ENCODE measurements at regions not wholly inside any gene's neighbourhood (a gene's known extent, or its start where the extent isn't known, plus 50 kb on each side); places are given as distances from the start of the nearest gene placed in this dataset.
"Not testable (repeated sequence)": the region's sequence is repeated elsewhere in the genome, so short reads cannot be mapped to it uniquely, and the experiment has no call there.

- not testable (repeated sequence) for H3K36me3 ChIP-seq (ENCODE audit: control insufficient read depth, insufficient read depth, low read length); DNase-seq; H3K27me3 ChIP-seq (replicated peaks; ENCODE audit: control insufficient read depth, insufficient read depth, low read length, poor library complexity, severe bottlenecking); H3K4me1 ChIP-seq (ENCODE audit: control insufficient read depth, insufficient read depth, low read length, poor library complexity, severe bottlenecking); H3K27ac ChIP-seq (ENCODE audit: insufficient read depth, low read length, poor library complexity, severe bottlenecking); H3K9me3 ChIP-seq (ENCODE audit: control insufficient read depth, low read length); H3K4me3 ChIP-seq (ENCODE audit: insufficient read depth, low read depth, low read length, poor library complexity, severe bottlenecking)
Measured at GRCh38 chr13:24967970-24968369, 128.0 kb upstream of the PABPC3 start.

- H3K4me1 ChIP-seq (ENCODE audit: control insufficient read depth, insufficient read depth, low read length, poor library complexity, severe bottlenecking); H3K27me3 ChIP-seq (replicated peaks; ENCODE audit: control insufficient read depth, insufficient read depth, low read length, poor library complexity, severe bottlenecking); H3K4me3 ChIP-seq (ENCODE audit: insufficient read depth, low read depth, low read length, poor library complexity, severe bottlenecking); H3K9me3 ChIP-seq (ENCODE audit: control insufficient read depth, low read length); H3K27ac ChIP-seq (ENCODE audit: insufficient read depth, low read length, poor library complexity, severe bottlenecking); DNase-seq; H3K36me3 ChIP-seq (ENCODE audit: control insufficient read depth, insufficient read depth, low read length): not testable (repeated sequence)
Measured at GRCh38 chr13:24968416-24968815, 127.5 kb upstream of the PABPC3 start.

DNA sequence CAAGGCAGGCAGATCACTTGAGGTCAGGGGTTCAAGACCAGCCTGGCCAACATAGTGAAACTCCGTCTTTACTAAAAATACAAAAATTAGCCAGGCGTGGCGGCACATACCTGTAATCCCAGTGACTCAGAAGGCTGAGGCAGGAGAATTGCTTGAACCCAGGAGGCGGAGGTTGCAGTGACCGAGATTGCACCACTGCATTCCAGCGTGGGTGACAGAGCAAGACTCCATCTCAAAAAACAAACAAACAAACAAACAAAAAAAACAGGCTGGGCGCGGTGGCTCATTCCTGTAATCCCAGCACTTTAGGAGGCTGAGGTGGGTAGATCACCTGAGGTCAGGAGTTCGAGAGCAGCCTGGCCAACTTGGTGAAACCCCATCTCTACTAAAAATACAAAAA, 122.8 kb upstream of the PABPC3 start:
- H3K36me3 ChIP-seq (ENCODE audit: control insufficient read depth, insufficient read depth, low read length); H3K27ac ChIP-seq (ENCODE audit: insufficient read depth, low read length, poor library complexity, severe bottlenecking); H3K4me1 ChIP-seq (ENCODE audit: control insufficient read depth, insufficient read depth, low read length, poor library complexity, severe bottlenecking); H3K27me3 ChIP-seq (replicated peaks; ENCODE audit: control insufficient read depth, insufficient read depth, low read length, poor library complexity, severe bottlenecking); H3K9me3 ChIP-seq (ENCODE audit: control insufficient read depth, low read length); H3K4me3 ChIP-seq (ENCODE audit: insufficient read depth, low read depth, low read length, poor library complexity, severe bottlenecking); DNase-seq: not testable (repeated sequence)

- not testable (repeated sequence) for H3K27me3 ChIP-seq (replicated peaks; ENCODE audit: control insufficient read depth, insufficient read depth, low read length, poor library complexity, severe bottlenecking); H3K36me3 ChIP-seq (ENCODE audit: control insufficient read depth, insufficient read depth, low read length); DNase-seq; H3K9me3 ChIP-seq (ENCODE audit: control insufficient read depth, low read length); H3K27ac ChIP-seq (ENCODE audit: insufficient read depth, low read length, poor library complexity, severe bottlenecking); H3K4me1 ChIP-seq (ENCODE audit: control insufficient read depth, insufficient read depth, low read length, poor library complexity, severe bottlenecking); H3K4me3 ChIP-seq (ENCODE audit: insufficient read depth, low read depth, low read length, poor library complexity, severe bottlenecking)
Measured at GRCh38 chr13:24981181-24981803, 114.6 kb upstream of the PABPC3 start.

DNA sequence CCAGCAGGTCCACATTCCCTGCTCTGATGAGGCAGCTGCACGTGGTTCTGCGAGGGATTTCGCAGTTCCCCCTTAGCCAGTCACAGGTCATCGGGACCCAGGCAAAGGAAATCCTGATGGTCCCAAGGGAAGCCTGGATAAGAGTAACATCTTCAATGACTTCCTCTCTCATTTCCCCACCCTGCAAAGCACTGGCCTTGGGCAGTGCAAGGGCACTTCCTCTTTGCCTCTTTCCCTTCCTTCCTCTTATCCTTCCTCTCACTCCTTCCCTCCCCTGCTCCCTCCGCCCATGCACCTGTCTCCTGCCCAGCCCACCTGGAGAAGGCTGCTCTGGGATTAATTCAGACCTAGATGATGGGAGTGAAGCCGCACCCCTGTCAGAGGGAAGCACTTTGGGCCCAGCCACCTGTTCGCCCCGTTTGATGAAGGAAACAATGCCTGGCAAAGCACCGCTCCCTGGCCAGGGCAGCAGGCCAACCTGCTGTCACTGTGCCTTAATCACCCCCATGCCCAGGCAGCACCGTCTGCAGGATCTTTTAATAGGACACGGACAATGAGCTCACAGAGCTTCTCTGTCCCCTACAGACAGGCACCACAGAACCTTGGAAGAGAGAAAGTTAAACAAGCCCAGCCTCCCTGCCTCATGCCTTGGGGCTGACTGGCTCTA, 113.5 kb upstream of the PABPC3 start:
- no peak for DNase-seq
- no peaks in the 10 kb centered on the region for H3K4me1 ChIP-seq (ENCODE audit: control insufficient read depth, insufficient read depth, low read length, poor library complexity, severe bottlenecking)
- H3K27ac ChIP-seq (ENCODE audit: insufficient read depth, low read length, poor library complexity, severe bottlenecking), result no peak overlapping the region
- H3K36me3 ChIP-seq (ENCODE audit: control insufficient read depth, insufficient read depth, low read length), result no peaks in the 10 kb centered on the region
- no peak overlapping the region for H3K4me3 ChIP-seq (ENCODE audit: insufficient read depth, low read depth, low read length, poor library complexity, severe bottlenecking)
- no peaks in the 10 kb centered on the region for H3K9me3 ChIP-seq (ENCODE audit: control insufficient read depth, low read length)
- no peaks in the 10 kb centered on the region for H3K27me3 ChIP-seq (replicated peaks; ENCODE audit: control insufficient read depth, insufficient read depth, low read length, poor library complexity, severe bottlenecking)

DNA sequence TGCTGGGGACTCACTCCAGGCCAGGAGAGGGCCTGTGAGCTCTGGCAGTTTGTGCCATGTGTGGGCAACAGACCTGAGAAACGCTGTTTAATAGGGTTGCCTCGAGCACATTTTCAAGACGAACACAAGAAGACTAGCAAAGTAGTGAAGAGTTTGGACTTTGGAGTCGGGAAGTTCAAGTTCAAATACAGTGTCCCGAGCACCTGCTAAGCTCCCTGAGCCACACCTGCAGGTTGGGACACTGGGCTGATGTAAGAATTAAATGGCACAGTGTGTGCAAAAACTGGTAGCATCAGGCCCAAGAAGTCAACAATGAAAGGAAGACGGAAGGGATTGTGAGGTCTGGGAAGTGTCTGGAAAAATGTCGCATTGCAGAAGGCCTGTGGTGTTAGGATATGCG, 112.8 kb upstream of the PABPC3 start:
- no peak overlapping the region for H3K4me3 ChIP-seq (ENCODE audit: insufficient read depth, low read depth, low read length, poor library complexity, severe bottlenecking)
- H3K27me3 ChIP-seq (replicated peaks; ENCODE audit: control insufficient read depth, insufficient read depth, low read length, poor library complexity, severe bottlenecking), result peaks cover 2% of the 10 kb centered on the region
- DNase-seq, result no peak
- no peaks in the 10 kb centered on the region for H3K9me3 ChIP-seq (ENCODE audit: control insufficient read depth, low read length)
- H3K27ac ChIP-seq (ENCODE audit: insufficient read depth, low read length, poor library complexity, severe bottlenecking), result no peak overlapping the region
- no peaks in the 10 kb centered on the region for H3K4me1 ChIP-seq (ENCODE audit: control insufficient read depth, insufficient read depth, low read length, poor library complexity, severe bottlenecking)
- no peaks in the 10 kb centered on the region for H3K36me3 ChIP-seq (ENCODE audit: control insufficient read depth, insufficient read depth, low read length)

- Histone ChIP-seq H3K4me3 (ENCODE audit: insufficient read depth, low read depth, low read length, poor library complexity, severe bottlenecking) (no peak overlapping the region), H3K9me3 (ENCODE audit: control insufficient read depth, low read length) (no peaks in the 10 kb centered on the region), H3K27me3 (replicated peaks; ENCODE audit: control insufficient read depth, insufficient read depth, low read length, poor library complexity, severe bottlenecking) (peaks cover 10% of the 10 kb centered on the region), H3K4me1 (ENCODE audit: control insufficient read depth, insufficient read depth, low read length, poor library complexity, severe bottlenecking) (no peaks in the 10 kb centered on the region), H3K36me3 (ENCODE audit: control insufficient read depth, insufficient read depth, low read length) (no peaks in the 10 kb centered on the region), H3K27ac (ENCODE audit: insufficient read depth, low read length, poor library complexity, severe bottlenecking) (no peak overlapping the region)
- no peak for DNase-seq
Measured at GRCh38 chr13:24984134-24984533, 111.8 kb upstream of the PABPC3 start.

- H3K4me3 ChIP-seq (ENCODE audit: insufficient read depth, low read depth, low read length, poor library complexity, severe bottlenecking), result no peak overlapping the region
- no peak overlapping the region for H3K27ac ChIP-seq (ENCODE audit: insufficient read depth, low read length, poor library complexity, severe bottlenecking)
- H3K36me3 ChIP-seq (ENCODE audit: control insufficient read depth, insufficient read depth, low read length), result no peaks in the 10 kb centered on the region
- peaks cover 12% of the 10 kb centered on the region for H3K27me3 ChIP-seq (replicated peaks; ENCODE audit: control insufficient read depth, insufficient read depth, low read length, poor library complexity, severe bottlenecking)
- no peak for DNase-seq
- H3K9me3 ChIP-seq (ENCODE audit: control insufficient read depth, low read length), result no peaks in the 10 kb centered on the region
- no peaks in the 10 kb centered on the region for H3K4me1 ChIP-seq (ENCODE audit: control insufficient read depth, insufficient read depth, low read length, poor library complexity, severe bottlenecking)
Measured at GRCh38 chr13:24985107-24985506, 110.8 kb upstream of the PABPC3 start.

DNA sequence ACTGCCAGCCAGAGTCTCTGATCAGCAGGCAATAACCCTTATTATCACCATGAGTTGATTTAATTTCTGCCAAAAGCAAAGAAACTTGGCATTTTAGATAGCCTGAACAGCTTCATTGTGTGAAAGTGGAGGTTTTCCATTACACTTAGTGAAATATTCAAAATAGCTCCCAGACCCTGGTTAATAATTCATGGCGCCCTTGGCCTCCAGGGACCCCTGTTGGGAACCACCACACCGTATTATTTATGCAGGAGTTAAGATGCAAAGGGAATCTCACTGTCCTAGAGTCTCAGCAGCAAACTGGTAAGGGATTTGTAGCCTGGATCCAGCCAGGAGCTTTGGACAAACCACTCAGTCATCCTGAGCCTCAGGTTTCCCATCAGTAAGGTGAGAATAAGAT, 110.0 kb upstream of the PABPC3 start:
- Histone ChIP-seq H3K27ac (ENCODE audit: insufficient read depth, low read length, poor library complexity, severe bottlenecking) (no peak overlapping the region), H3K36me3 (ENCODE audit: control insufficient read depth, insufficient read depth, low read length) (no peaks in the 10 kb centered on the region), H3K4me3 (ENCODE audit: insufficient read depth, low read depth, low read length, poor library complexity, severe bottlenecking) (no peak overlapping the region), H3K4me1 (ENCODE audit: control insufficient read depth, insufficient read depth, low read length, poor library complexity, severe bottlenecking) (no peaks in the 10 kb centered on the region), H3K27me3 (replicated peaks; ENCODE audit: control insufficient read depth, insufficient read depth, low read length, poor library complexity, severe bottlenecking) (peaks cover 15% of the 10 kb centered on the region), H3K9me3 (ENCODE audit: control insufficient read depth, low read length) (no peaks in the 10 kb centered on the region)
- DNase-seq, result no peak

DNA sequence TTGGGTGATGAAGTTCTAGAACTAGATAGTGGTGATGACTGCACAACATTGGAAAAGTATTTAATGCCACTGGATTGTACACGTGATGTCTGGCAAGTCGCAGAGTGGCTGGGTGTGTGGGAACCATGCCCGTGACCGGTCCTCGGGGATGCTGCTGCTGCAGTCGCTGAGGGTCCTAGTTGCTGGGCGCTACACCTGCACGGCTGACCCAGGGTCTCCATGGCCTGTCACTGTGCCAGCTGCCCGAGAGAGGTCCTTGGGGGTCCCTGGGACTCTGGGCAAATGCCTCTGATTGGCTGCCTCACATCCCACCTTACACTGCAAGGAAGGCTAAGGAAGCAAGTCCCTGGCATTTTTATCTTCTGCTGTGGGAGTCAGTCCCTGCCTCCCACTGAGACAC, 109.1 kb upstream of the PABPC3 start:
- Histone ChIP-seq H3K4me3 (ENCODE audit: insufficient read depth, low read depth, low read length, poor library complexity, severe bottlenecking) (no peak overlapping the region), H3K27me3 (replicated peaks; ENCODE audit: control insufficient read depth, insufficient read depth, low read length, poor library complexity, severe bottlenecking) (peaks cover 15% of the 10 kb centered on the region), H3K4me1 (ENCODE audit: control insufficient read depth, insufficient read depth, low read length, poor library complexity, severe bottlenecking) (no peaks in the 10 kb centered on the region), H3K36me3 (ENCODE audit: control insufficient read depth, insufficient read depth, low read length) (no peaks in the 10 kb centered on the region), H3K27ac (ENCODE audit: insufficient read depth, low read length, poor library complexity, severe bottlenecking) (no peak overlapping the region), H3K9me3 (ENCODE audit: control insufficient read depth, low read length) (no peaks in the 10 kb centered on the region)
- no peak for DNase-seq

Data from effector memory CD4-positive, alpha-beta T cell (primary cell).